Fibroblast of lung (primary cell): ENCODE measurements at regions not wholly inside any gene's neighbourhood (a gene's known extent, or its start where the extent isn't known, plus 50 kb on each side); places are given as distances from the start of the nearest gene placed in this dataset.

Experiments used
- CTCF ChIP-seq, 2 donors: IDR thresholded peaks in 1 of 2; conservative IDR thresholded peaks in 1 of 2; 1 replicate in 1 of 2; 2 replicates in 1 of 2; pipeline ENCODE4 v1.5.1; 2011 to 2012; ENCODE audit warnings: low read length in 2 of 2, control low read depth in 1 of 2, inconsistent platforms in 1 of 2, low read depth in 1 of 2, mild to moderate bottlenecking in 1 of 2
- EZH2 ChIP-seq: IDR thresholded peaks from 2 replicates; pipeline ENCODE4 v1.5.1; 2012; ENCODE audit warnings: low read length, control low read depth, mild to moderate bottlenecking; ENCODE audit errors: missing control alignments

- TF ChIP-seq CTCF (conservative IDR thresholded peaks at IDR 0.05 in 1 of 2, IDR thresholded peaks at IDR 0.05 in 1 of 2; ENCODE audit: low read depth in 1 of 2, low read length in 2 of 2) (no peak), EZH2 (no peak)
Observed at GRCh38 chr14:98758440-98758839, 513.6 kb downstream of the BCL11B start.
